WTC11 (cell line): ENCODE measurements at regions not wholly inside any gene's neighbourhood (a gene's known extent, or its start where the extent isn't known, plus 50 kb on each side); places are given as distances from the start of the nearest gene placed in this dataset.

ENCODE experiments used
- ATAC-seq: fragments of 200-7000 bp; cut with Tn5 transposase; 2 replicates; pipeline ENCODE4 v1.10.0; 2021; ENCODE audit warnings: mild to moderate bottlenecking, moderate library complexity
- CTCF ChIA-PET: fragments of 300-600 bp; sonication (Branson Sonifier 250); formaldehyde crosslinking; loops from one replicate; lab custom pipeline; 2021; ENCODE audit warnings: antibody characterized with exemption; lab: Charles Lee
- POLR2A ChIA-PET: fragments of 350-600 bp; sonication (Branson Sonifier 250); formaldehyde crosslinking; loops from one replicate; lab custom pipeline; 2021; ENCODE audit warnings: antibody characterized with exemption; lab: Charles Lee
- DNase-seq: peaks from one replicate; pipeline ENCODE4 v3.0.0; 2021; ENCODE audit warnings: low spot score
- H3K27ac Mint-ChIP-seq: 2 replicates; pipeline ENCODE4 v1.8.0; 2021; ENCODE audit warnings: mixed read lengths
- H3K27me3 Mint-ChIP-seq: 2 replicates; pipeline ENCODE4 v1.8.0; 2021; ENCODE audit warnings: low read depth, mild to moderate bottlenecking, moderate library complexity, mixed read lengths
- H3K36me3 Mint-ChIP-seq: 2 replicates; pipeline ENCODE4 v1.8.0; 2021; ENCODE audit warnings: mixed read lengths
- H3K4me1 Mint-ChIP-seq: 2 replicates; pipeline ENCODE4 v1.8.0; 2022; ENCODE audit warnings: mixed read lengths
- H3K4me3 Mint-ChIP-seq: 2 replicates; pipeline ENCODE4 v1.8.0; 2021; ENCODE audit warnings: mild to moderate bottlenecking, moderate library complexity, mixed read lengths
- H3K9me3 Mint-ChIP-seq: 2 replicates; pipeline ENCODE4 v1.8.0; 2021; ENCODE audit warnings: mixed read lengths
- CTCF ChIP-seq: fragments of 200-600 bp; IDR thresholded peaks from 2 replicates; pipeline ENCODE4 v1.8.0; 2022; ENCODE audit warnings: antibody characterized with exemption
- ESRRA ChIP-seq: sonication (generic); formaldehyde crosslinking; IDR thresholded peaks from 2 replicates; pipeline ENCODE4 v1.8.1; 2022; ENCODE audit warnings: mild to moderate bottlenecking, missing genetic modification reagents, borderline replicate concordance
- IRF2 ChIP-seq: sonication (generic); formaldehyde crosslinking; IDR thresholded peaks from 2 replicates; pipeline ENCODE4 v1.8.0; 2022; ENCODE audit warnings: low read depth, missing genetic modification reagents, borderline replicate concordance
- SMAD3 ChIP-seq: sonication (generic); formaldehyde crosslinking; IDR thresholded peaks from 2 replicates; pipeline ENCODE4 v1.8.0; 2022; ENCODE audit warnings: missing genetic modification reagents, mild to moderate bottlenecking, borderline replicate concordance
- ZBTB43 ChIP-seq: sonication (generic); formaldehyde crosslinking; IDR thresholded peaks from 2 replicates; pipeline ENCODE4 v1.8.1; 2023; ENCODE audit warnings: mild to moderate bottlenecking, missing genetic modification reagents
- ZNF121 ChIP-seq: sonication (generic); formaldehyde crosslinking; IDR thresholded peaks from 2 replicates; pipeline ENCODE4 v1.8.0; 2023; ENCODE audit warnings: missing genetic modification reagents
- ZNF138 ChIP-seq: sonication (generic); formaldehyde crosslinking; conservative IDR thresholded peaks from 2 replicates; pipeline ENCODE4 v1.8.1; 2022; ENCODE audit warnings: mild to moderate bottlenecking, moderate library complexity, missing genetic modification reagents
- ZNF423 ChIP-seq: fragments of 250-450 bp; sonication (Bioruptor Pico); IDR thresholded peaks from 2 replicates; pipeline ENCODE4 v2.1.2; 2022; ENCODE audit warnings: mild to moderate bottlenecking, moderate library complexity
- ZSCAN18 ChIP-seq: fragments of 250-450 bp; sonication (Bioruptor Pico); IDR thresholded peaks from 2 replicates; pipeline ENCODE4 v2.1.2; 2022; ENCODE audit warnings: mild to moderate bottlenecking, moderate library complexity
- TF ChIP-seq, protein P1 (sequence below): fragments of 250-450 bp; sonication (Bioruptor Pico); IDR thresholded peaks from 2 replicates; pipeline ENCODE4 v1.9.0; 2021; ENCODE audit warnings: moderate library complexity, mild to moderate bottlenecking, inconsistent platforms, borderline replicate concordance
- TF ChIP-seq, protein P2 (sequence below): sonication (generic); formaldehyde crosslinking; IDR thresholded peaks from 2 replicates; pipeline ENCODE4 v1.8.0; 2022; ENCODE audit warnings: mild to moderate bottlenecking, missing genetic modification reagents
- TF ChIP-seq, protein P3 (sequence below): sonication (generic); formaldehyde crosslinking; IDR thresholded peaks from 2 replicates; pipeline ENCODE4 v1.8.1; 2023; ENCODE audit warnings: mild to moderate bottlenecking, missing genetic modification reagents, borderline replicate concordance

DNA sequence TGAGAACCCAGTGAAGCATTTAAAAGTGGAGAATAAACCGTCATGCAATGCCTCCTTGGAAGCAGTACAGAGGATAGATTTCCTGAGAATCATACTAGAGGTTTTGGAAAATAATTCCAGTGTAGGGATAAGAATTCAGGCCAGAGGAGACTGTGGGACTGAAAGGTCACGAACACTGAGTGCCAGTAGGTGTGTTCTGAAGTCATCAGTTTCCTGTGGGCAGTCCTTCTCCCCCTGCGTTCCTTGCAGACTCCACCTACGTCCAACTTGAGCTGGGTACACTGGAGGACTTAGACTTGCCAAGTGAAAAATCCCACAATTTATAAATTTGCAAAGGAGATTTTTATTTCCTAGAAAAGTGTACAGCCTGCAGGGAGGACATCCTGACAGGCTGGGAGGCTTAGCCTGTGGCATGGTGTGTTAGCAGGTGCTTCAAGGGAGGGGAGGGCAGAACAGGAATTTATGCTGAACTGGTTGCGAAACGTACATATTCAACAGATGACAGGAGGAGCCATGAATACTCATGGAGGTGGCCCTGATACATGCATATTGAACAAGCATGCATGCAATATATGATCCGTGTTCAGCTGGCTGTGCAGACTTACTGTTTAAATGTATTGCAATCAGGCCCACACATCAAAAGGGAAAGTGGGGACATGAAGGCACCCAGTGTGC, 72.9 kb upstream of the POM121L12 start (continued):
- TF ChIP-seq, protein P1, sequence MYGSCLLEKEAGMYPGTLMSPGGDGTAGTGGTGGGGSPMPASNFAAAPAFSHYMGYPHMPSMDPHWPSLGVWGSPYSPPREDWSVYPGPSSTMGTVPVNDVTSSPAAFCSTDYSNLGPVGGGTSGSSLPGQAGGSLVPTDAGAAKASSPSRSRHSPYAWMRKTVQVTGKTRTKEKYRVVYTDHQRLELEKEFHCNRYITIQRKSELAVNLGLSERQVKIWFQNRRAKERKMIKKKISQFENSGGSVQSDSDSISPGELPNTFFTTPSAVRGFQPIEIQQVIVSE, result no peak
- TF ChIP-seq ZNF121 (CRISPR knock-in tag) (no peak), ZNF138 (no peak), ESRRA (CRISPR knock-in tag) (no peak)
- TF ChIP-seq, protein P2, sequence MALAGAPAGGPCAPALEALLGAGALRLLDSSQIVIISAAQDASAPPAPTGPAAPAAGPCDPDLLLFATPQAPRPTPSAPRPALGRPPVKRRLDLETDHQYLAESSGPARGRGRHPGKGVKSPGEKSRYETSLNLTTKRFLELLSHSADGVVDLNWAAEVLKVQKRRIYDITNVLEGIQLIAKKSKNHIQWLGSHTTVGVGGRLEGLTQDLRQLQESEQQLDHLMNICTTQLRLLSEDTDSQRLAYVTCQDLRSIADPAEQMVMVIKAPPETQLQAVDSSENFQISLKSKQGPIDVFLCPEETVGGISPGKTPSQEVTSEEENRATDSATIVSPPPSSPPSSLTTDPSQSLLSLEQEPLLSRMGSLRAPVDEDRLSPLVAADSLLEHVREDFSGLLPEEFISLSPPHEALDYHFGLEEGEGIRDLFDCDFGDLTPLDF (CRISPR knock-in tag), result no peak
- TF ChIP-seq, protein P3, sequence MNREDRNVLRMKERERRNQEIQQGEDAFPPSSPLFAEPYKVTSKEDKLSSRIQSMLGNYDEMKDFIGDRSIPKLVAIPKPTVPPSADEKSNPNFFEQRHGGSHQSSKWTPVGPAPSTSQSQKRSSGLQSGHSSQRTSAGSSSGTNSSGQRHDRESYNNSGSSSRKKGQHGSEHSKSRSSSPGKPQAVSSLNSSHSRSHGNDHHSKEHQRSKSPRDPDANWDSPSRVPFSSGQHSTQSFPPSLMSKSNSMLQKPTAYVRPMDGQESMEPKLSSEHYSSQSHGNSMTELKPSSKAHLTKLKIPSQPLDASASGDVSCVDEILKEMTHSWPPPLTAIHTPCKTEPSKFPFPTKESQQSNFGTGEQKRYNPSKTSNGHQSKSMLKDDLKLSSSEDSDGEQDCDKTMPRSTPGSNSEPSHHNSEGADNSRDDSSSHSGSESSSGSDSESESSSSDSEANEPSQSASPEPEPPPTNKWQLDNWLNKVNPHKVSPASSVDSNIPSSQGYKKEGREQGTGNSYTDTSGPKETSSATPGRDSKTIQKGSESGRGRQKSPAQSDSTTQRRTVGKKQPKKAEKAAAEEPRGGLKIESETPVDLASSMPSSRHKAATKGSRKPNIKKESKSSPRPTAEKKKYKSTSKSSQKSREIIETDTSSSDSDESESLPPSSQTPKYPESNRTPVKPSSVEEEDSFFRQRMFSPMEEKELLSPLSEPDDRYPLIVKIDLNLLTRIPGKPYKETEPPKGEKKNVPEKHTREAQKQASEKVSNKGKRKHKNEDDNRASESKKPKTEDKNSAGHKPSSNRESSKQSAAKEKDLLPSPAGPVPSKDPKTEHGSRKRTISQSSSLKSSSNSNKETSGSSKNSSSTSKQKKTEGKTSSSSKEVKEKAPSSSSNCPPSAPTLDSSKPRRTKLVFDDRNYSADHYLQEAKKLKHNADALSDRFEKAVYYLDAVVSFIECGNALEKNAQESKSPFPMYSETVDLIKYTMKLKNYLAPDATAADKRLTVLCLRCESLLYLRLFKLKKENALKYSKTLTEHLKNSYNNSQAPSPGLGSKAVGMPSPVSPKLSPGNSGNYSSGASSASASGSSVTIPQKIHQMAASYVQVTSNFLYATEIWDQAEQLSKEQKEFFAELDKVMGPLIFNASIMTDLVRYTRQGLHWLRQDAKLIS (CRISPR knock-in tag), result no peak

DNA sequence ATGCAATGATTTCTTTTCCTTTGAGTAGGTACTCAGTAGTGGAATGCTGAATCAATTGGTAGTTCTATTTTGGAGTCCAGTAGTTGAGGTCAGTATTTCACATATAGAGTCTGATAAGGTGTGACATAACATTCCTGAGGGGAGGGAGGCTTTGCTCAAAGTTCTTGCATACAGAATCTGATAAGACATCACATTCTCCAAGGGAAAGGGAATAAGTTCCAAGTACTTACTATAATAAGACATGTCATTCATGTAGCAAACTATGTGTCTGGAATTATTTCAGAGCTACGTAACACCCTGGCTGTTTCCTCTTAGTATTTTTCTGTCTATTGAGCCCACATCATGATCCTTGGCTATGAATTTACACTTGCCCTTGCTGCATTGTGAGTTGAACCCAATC, 74.3 kb upstream of the POM121L12 start:
- Mint-ChIP-seq H3K27me3 (no peaks in the 10 kb centered on the region), H3K4me1 (peaks cover 35% of the 10 kb centered on the region), H3K4me3 (no peak overlapping the region), H3K27ac (no peak overlapping the region), H3K9me3 (peaks cover 13% of the 10 kb centered on the region), H3K36me3 (no peaks in the 10 kb centered on the region; the same call in 1 of the 2 replicates)
- DNase-seq (no peak), ATAC-seq (no peak)
- CTCF ChIA-PET, result no interaction called here
- POLR2A ChIA-PET, result no interaction called here
- TF ChIP-seq SMAD3 (CRISPR knock-in tag) (no peak), ZSCAN18 (CRISPR knock-in tag) (no peak), IRF2 (CRISPR knock-in tag) (no peak), CTCF (no peak), ZNF423 (CRISPR knock-in tag) (no peak), ZBTB43 (CRISPR knock-in tag) (no peak)
- TF ChIP-seq, protein P3 (CRISPR knock-in tag), result no peak
